PC-3 (cell line): ENCODE measurements at regions not wholly inside any gene's neighbourhood (a gene's known extent, or its start where the extent isn't known, plus 50 kb on each side); places are given as distances from the start of the nearest gene placed in this dataset.

Source experiments
- ATAC-seq: fragments of 200-7000 bp; cut with Tn5 transposase; 2 replicates; pipeline ENCODE4 v1.9.1; 2020; ENCODE audit warnings: mild to moderate bottlenecking, moderate library complexity
- BruUV-seq: library from RNA; stranded (reverse); fragments of 400-500 nt; replicated peaks from 2 replicates; lab custom pipeline; 2021; lab: Mats Ljungman, UMichigan
- CTCF ChIA-PET: fragments of 300-600 bp; sonication (Branson Sonifier 250); formaldehyde crosslinking; loops from one replicate; lab custom pipeline; 2022; ENCODE audit warnings: antibody characterized with exemption; lab: Charles Lee
- POLR2A ChIA-PET: fragments of 300-600 bp; sonication (Branson Sonifier 250); formaldehyde crosslinking; loops from one replicate; lab custom pipeline; 2022; ENCODE audit warnings: antibody characterized with exemption; ENCODE audit not compliant: unreplicated experiment; lab: Charles Lee
- DNase-seq: peaks from one replicate; pipeline ENCODE4 v3.0.0-alpha.2; 2015
- H2AFZ ChIP-seq: fragments of 300-600 bp; sonication (generic); 2 replicates; pipeline ENCODE4 v1.6.0; 2016; ENCODE audit warnings: antibody characterized with exemption, low read length
- H3F3A ChIP-seq: fragments of 300-600 bp; sonication (generic); one replicate; pipeline ENCODE4 v1.6.0; 2017; ENCODE audit warnings: antibody characterized with exemption, low read length, control low read depth, mild to moderate bottlenecking; ENCODE audit not compliant: unreplicated experiment
- H3K27ac ChIP-seq: fragments of 300-600 bp; sonication (generic); 2 replicates; pipeline ENCODE4 v1.5.1; 2016; ENCODE audit warnings: mild to moderate bottlenecking, low read length
- H3K27me3 ChIP-seq: fragments of 300-600 bp; sonication (generic); 2 replicates; pipeline ENCODE4 v1.6.1; 2016; ENCODE audit warnings: low read length, mixed read lengths
- H3K36me3 ChIP-seq: fragments of 300-600 bp; sonication (generic); 2 replicates; pipeline ENCODE4 v1.6.1; 2016; ENCODE audit warnings: low read depth, mixed run types, low read length, mixed read lengths
- H3K4me1 ChIP-seq: fragments of 300-600 bp; sonication (generic); 2 replicates; pipeline ENCODE4 v1.5.1; 2016; ENCODE audit warnings: low read length; ENCODE audit not compliant: insufficient read depth
- H3K4me2 ChIP-seq: fragments of 300-600 bp; sonication (generic); 2 replicates; pipeline ENCODE4 v1.6.0; 2016; ENCODE audit warnings: low read length
- H3K4me3 ChIP-seq: fragments of 300-600 bp; sonication (generic); 2 replicates; pipeline ENCODE4 v1.5.1; 2016; ENCODE audit warnings: mild to moderate bottlenecking, low read length, mixed read lengths
- H3K79me2 ChIP-seq: fragments of 300-600 bp; sonication (generic); 2 replicates; pipeline ENCODE4 v1.6.1; 2017; ENCODE audit warnings: low read length, mixed read lengths
- H3K9ac ChIP-seq: fragments of 300-600 bp; sonication (generic); 2 replicates; pipeline ENCODE4 v1.6.0; 2016; ENCODE audit warnings: mild to moderate bottlenecking, low read length
- H3K9me2 ChIP-seq: fragments of 300-600 bp; sonication (generic); replicated peaks from 2 replicates; pipeline ENCODE4 v1.6.1; 2016; ENCODE audit warnings: mixed run types, low read length, mixed read lengths
- H3K9me3 ChIP-seq: fragments of 300-600 bp; sonication (generic); 2 replicates; pipeline ENCODE4 v1.6.1; 2016; ENCODE audit warnings: low read length, mixed read lengths
- H4K20me1 ChIP-seq: fragments of 300-600 bp; sonication (generic); 2 replicates; pipeline ENCODE4 v1.6.1; 2016; ENCODE audit warnings: low read length, mixed read lengths
- EZH2 ChIP-seq: fragments of 300-600 bp; sonication (generic); IDR thresholded peaks from one replicate; pipeline ENCODE4 v1.6.1; 2017; ENCODE audit warnings: antibody characterized with exemption, mild to moderate bottlenecking, low read length; ENCODE audit not compliant: unreplicated experiment
- EZH2phosphoT487 ChIP-seq: fragments of 300-600 bp; sonication (generic); IDR thresholded peaks from 2 replicates; pipeline ENCODE4 v1.6.1; 2018; ENCODE audit warnings: mild to moderate bottlenecking, antibody characterized with exemption, low read length, borderline replicate concordance
- intact Hi-C: fragments of 100-400 bp; cut with micrococcal nuclease; formaldehyde crosslinking; loops from 2 replicates; pipeline ENCODE4 v1.9.0; 2023
- TF ChIP-seq, protein P1 (sequence below): fragments of 300-600 bp; sonication (generic); conservative IDR thresholded peaks from 2 replicates; pipeline ENCODE4 v1.5.1; 2017; ENCODE audit warnings: antibody characterized with exemption, low read depth, mild to moderate bottlenecking, low read length

DNA sequence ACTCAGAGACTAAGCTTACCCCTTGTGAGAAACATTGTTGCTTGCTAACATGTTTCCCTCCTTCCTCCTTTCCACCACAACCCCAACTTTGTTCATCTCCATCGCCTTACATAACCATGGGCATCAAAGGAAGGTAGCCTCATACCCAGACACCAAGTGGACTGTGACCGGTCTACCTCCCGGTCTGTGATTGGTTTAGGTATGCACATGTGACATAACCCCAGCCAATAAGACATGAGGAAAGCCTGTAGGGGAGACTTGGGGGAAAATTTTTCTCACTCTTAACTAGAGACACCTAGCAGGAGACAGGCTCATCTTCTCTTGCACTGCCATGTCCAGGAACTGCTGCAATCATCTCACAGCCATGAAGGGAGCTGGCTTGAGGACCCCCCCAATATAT lies 120.7 kb downstream of the CDC7 start:
- no peak for ATAC-seq

GRCh38 chr1:91621907-91622306 lies 121.3 kb downstream of the CDC7 start:
- ChIA-PET POLR2A (no interaction called here), CTCF (no interaction called here)
- TF ChIP-seq, protein P1, sequence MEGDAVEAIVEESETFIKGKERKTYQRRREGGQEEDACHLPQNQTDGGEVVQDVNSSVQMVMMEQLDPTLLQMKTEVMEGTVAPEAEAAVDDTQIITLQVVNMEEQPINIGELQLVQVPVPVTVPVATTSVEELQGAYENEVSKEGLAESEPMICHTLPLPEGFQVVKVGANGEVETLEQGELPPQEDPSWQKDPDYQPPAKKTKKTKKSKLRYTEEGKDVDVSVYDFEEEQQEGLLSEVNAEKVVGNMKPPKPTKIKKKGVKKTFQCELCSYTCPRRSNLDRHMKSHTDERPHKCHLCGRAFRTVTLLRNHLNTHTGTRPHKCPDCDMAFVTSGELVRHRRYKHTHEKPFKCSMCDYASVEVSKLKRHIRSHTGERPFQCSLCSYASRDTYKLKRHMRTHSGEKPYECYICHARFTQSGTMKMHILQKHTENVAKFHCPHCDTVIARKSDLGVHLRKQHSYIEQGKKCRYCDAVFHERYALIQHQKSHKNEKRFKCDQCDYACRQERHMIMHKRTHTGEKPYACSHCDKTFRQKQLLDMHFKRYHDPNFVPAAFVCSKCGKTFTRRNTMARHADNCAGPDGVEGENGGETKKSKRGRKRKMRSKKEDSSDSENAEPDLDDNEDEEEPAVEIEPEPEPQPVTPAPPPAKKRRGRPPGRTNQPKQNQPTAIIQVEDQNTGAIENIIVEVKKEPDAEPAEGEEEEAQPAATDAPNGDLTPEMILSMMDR: no peak
- TF ChIP-seq EZH2 (no peak), EZH2phosphoT487 (no peak)
- Histone ChIP-seq H3K27me3 (no peaks in the 10 kb centered on the region), H3F3A (no peaks in the 10 kb centered on the region), H3K36me3 (no peaks in the 10 kb centered on the region), H2AFZ (no peak overlapping the region), H3K4me3 (no peak overlapping the region), H4K20me1 (no peaks in the 10 kb centered on the region), H3K4me1 (no peaks in the 10 kb centered on the region), H3K4me2 (no peak overlapping the region), H3K79me2 (no peaks in the 10 kb centered on the region), H3K27ac (no peak overlapping the region), H3K9me2 (no peaks in the 10 kb centered on the region), H3K9me3 (no peaks in the 10 kb centered on the region), H3K9ac (no peak overlapping the region)
- BruUV-seq: no TSS peak
- no peak for DNase-seq
- intact Hi-C loops: no loop called here
- ATAC-seq: no peak

More for the DNA sequence above, 120.7 kb downstream of the CDC7 start:
- Histone ChIP-seq H3K27me3 (no peaks in the 10 kb centered on the region), H3K4me3 (no peak overlapping the region), H3K9ac (no peak overlapping the region), H3K27ac (no peak overlapping the region), H2AFZ (no peak overlapping the region), H3K79me2 (no peaks in the 10 kb centered on the region), H3K9me3 (no peaks in the 10 kb centered on the region), H3F3A (no peaks in the 10 kb centered on the region), H4K20me1 (no peaks in the 10 kb centered on the region), H3K9me2 (no peaks in the 10 kb centered on the region), H3K4me2 (no peak overlapping the region), H3K4me1 (no peaks in the 10 kb centered on the region), H3K36me3 (no peaks in the 10 kb centered on the region)
- CTCF ChIA-PET: no interaction called here
- intact Hi-C loops: no loop called here
- no TSS peak for BruUV-seq
- DNase-seq: no peak
- TF ChIP-seq EZH2phosphoT487 (no peak), EZH2 (no peak)
- TF ChIP-seq, protein P1: no peak
- POLR2A ChIA-PET: no interaction called here

GRCh38 chr1:91622616-91623015 lies 122.0 kb downstream of the CDC7 start:
- no peaks in the 10 kb centered on the region for H3K9me3 ChIP-seq
- TF ChIP-seq EZH2phosphoT487 (no peak), EZH2 (no peak)
- TF ChIP-seq, protein P1: no peak
- intact Hi-C loops: no loop called here
- H3K27ac ChIP-seq: no peak overlapping the region
- H3K9ac ChIP-seq: no peak overlapping the region
- CTCF ChIA-PET: no interaction called here
- no peak for ATAC-seq
- no peaks in the 10 kb centered on the region for H3K79me2 ChIP-seq
- no peak for DNase-seq
- H3K27me3 ChIP-seq: no peaks in the 10 kb centered on the region
- no peak overlapping the region for H2AFZ ChIP-seq
- H3K9me2 ChIP-seq: no peaks in the 10 kb centered on the region
- no peaks in the 10 kb centered on the region for H4K20me1 ChIP-seq
- H3F3A ChIP-seq: no peaks in the 10 kb centered on the region
- no peaks in the 10 kb centered on the region for H3K36me3 ChIP-seq
- POLR2A ChIA-PET: no interaction called here
- H3K4me1 ChIP-seq: no peaks in the 10 kb centered on the region
- no peak overlapping the region for H3K4me3 ChIP-seq
- no peak overlapping the region for H3K4me2 ChIP-seq
- BruUV-seq: no TSS peak
